Stimulated activated CD4-positive, alpha-beta T cell treated with anti-CD3 and anti-CD28 coated beads, Interleukin-2, amount 100 ng/mL, for 24 hours (primary cell): ENCODE measurements at regions not wholly inside any gene's neighbourhood (a gene's known extent, or its start where the extent isn't known, plus 50 kb on each side); places are given as distances from the start of the nearest gene placed in this dataset.
"Not testable (repeated sequence)": the region's sequence is repeated elsewhere in the genome, so short reads cannot be mapped to it uniquely, and the experiment has no call there.

ENCODE experiments used
- DNase-seq, 2 donors: peaks; one replicate each; pipeline ENCODE4 v3.0.0-alpha.2; 2020

- DNase-seq = no peak
Observed at GRCh38 chr5:118466418-118466817, 521.9 kb downstream of the DTWD2 start.

- not testable (repeated sequence) for DNase-seq
Observed at GRCh38 chr5:118462276-118462675, 526.1 kb downstream of the DTWD2 start.

GRCh38 chr5:118461436-118461835, 526.9 kb downstream of the DTWD2 start:
- DNase-seq = no peak

- no peak for DNase-seq
Observed at GRCh38 chr5:118459490-118459889, 528.9 kb downstream of the DTWD2 start.

- no peak for DNase-seq
Observed at GRCh38 chr5:118456085-118456484, 532.3 kb downstream of the DTWD2 start.

GRCh38 chr5:118451697-118452247, 536.6 kb downstream of the DTWD2 start:
- no peak for DNase-seq

GRCh38 chr5:118450554-118451332, 537.6 kb downstream of the DTWD2 start:
- DNase-seq = no peak

- DNase-seq = no peak
Observed at GRCh38 chr5:118447350-118447749, 541.0 kb downstream of the DTWD2 start.

GRCh38 chr5:118441956-118442355, 546.4 kb downstream of the DTWD2 start:
- DNase-seq = no peak

GRCh38 chr5:118441034-118441433, 547.3 kb downstream of the DTWD2 start:
- DNase-seq = no peak

- DNase-seq = no peak
Observed at GRCh38 chr5:118440496-118440895, 547.9 kb downstream of the DTWD2 start.

- no peak for DNase-seq
Observed at GRCh38 chr5:118439831-118440230, 548.5 kb downstream of the DTWD2 start.

- DNase-seq = no peak
Observed at GRCh38 chr5:118435131-118435530, 553.2 kb downstream of the DTWD2 start.

GRCh38 chr5:118434522-118434921, 553.8 kb downstream of the DTWD2 start:
- no peak for DNase-seq

- DNase-seq = no peak
Observed at GRCh38 chr5:118430076-118430475, 558.3 kb downstream of the DTWD2 start.

- no peak for DNase-seq
Observed at GRCh38 chr5:118407958-118408357, 580.4 kb downstream of the DTWD2 start.

GRCh38 chr5:118405650-118406061, 582.7 kb downstream of the DTWD2 start:
- no peak for DNase-seq

GRCh38 chr5:118397236-118397635, 591.1 kb downstream of the DTWD2 start:
- DNase-seq = no peak

GRCh38 chr5:118392491-118392890, 595.9 kb downstream of the DTWD2 start:
- no peak for DNase-seq

- not testable (repeated sequence) for DNase-seq
Observed at GRCh38 chr5:118382931-118383330, 605.4 kb downstream of the DTWD2 start.

GRCh38 chr5:118379470-118379869, 608.9 kb downstream of the DTWD2 start:
- DNase-seq = no peak

GRCh38 chr5:118378959-118379358, 609.4 kb downstream of the DTWD2 start:
- no peak for DNase-seq

GRCh38 chr5:118377420-118377819, 610.9 kb downstream of the DTWD2 start:
- DNase-seq = no peak

GRCh38 chr5:118371973-118372831, 616.1 kb downstream of the DTWD2 start:
- no peak for DNase-seq
